Activated T-helper 17 cell treated with anti-CD3 and anti-CD28 coated beads, Interleukin-2, amount 50 U/mL, for 72 hours (primary cell): ENCODE measurements at regions not wholly inside any gene's neighbourhood (a gene's known extent, or its start where the extent isn't known, plus 50 kb on each side); places are given as distances from the start of the nearest gene placed in this dataset.

Experiments
- ATAC-seq: fragments of 150-1000 bp; cut with Tn5 transposase; replicated peaks from 2 replicates; pipeline ENCODE4 v1.10.0; 2021; ENCODE audit warnings: mild to moderate bottlenecking, moderate library complexity
- H3K27ac Mint-ChIP-seq: one replicate; pipeline ENCODE4 v1.8.0; 2022; ENCODE audit warnings: mixed read lengths
- H3K27me3 Mint-ChIP-seq: one replicate; pipeline ENCODE4 v1.8.0; 2022; ENCODE audit warnings: mixed read lengths
- H3K36me3 Mint-ChIP-seq: one replicate; pipeline ENCODE4 v1.8.0; 2022; ENCODE audit warnings: low read depth, mild to moderate bottlenecking, mixed read lengths
- H3K4me1 Mint-ChIP-seq: one replicate; pipeline ENCODE4 v1.8.0; 2022; ENCODE audit warnings: mixed read lengths
- H3K4me3 Mint-ChIP-seq: one replicate; pipeline ENCODE4 v1.8.0; 2022; ENCODE audit warnings: mild to moderate bottlenecking, mixed read lengths
- H3K9me3 Mint-ChIP-seq: one replicate; pipeline ENCODE4 v1.8.0; 2022; ENCODE audit warnings: mixed read lengths

DNA sequence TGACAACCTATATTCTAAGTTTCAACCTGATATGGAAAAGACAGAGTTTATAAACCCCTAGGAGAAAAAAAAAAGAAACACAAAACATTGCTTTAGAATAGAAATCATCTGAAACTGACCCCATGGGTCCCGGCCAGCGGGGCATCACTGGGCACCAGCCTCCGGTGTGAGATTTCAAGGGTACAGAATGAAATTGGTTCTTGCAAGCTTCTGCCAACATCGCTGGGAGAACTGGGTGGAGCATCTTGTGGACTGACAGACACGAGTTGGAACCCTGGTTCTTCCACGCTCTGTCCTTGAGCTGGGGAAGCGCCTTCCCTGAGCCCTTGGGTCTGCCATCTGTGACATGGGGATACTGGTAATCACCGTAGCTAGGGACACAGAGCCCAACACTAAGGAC, 173.6 kb downstream of the PHETA1 start:
- H3K4me3 Mint-ChIP-seq, result no peak overlapping the region
- H3K27me3 Mint-ChIP-seq, result peaks cover 15% of the 10 kb centered on the region
- no peaks in the 10 kb centered on the region for H3K9me3 Mint-ChIP-seq
- no peak overlapping the region for H3K27ac Mint-ChIP-seq
- no peaks in the 10 kb centered on the region for H3K4me1 Mint-ChIP-seq
- no peaks in the 10 kb centered on the region for H3K36me3 Mint-ChIP-seq
- ATAC-seq, result no peak

DNA sequence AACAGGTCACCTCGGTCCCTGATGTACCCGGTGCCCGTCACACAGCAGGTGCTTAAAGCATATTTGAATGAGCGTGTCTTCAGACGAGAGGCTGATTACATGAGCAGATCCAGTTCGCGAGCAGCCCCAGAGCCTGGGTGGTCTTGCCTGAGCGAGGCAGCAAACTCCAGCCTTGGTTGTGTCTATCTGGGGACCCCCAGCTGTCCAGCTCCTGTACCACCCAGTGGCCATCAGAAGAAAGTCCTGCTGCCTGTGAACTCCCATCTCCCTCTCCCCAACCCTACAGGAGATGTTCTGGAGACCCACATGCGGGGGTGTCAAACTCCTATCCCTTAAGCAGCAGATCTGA, 174.2 kb downstream of the PHETA1 start:
- Mint-ChIP-seq H3K9me3 (no peaks in the 10 kb centered on the region), H3K27ac (no peak overlapping the region), H3K4me3 (no peak overlapping the region), H3K4me1 (no peaks in the 10 kb centered on the region), H3K27me3 (peaks cover 17% of the 10 kb centered on the region), H3K36me3 (no peaks in the 10 kb centered on the region)
- no peak for ATAC-seq

DNA sequence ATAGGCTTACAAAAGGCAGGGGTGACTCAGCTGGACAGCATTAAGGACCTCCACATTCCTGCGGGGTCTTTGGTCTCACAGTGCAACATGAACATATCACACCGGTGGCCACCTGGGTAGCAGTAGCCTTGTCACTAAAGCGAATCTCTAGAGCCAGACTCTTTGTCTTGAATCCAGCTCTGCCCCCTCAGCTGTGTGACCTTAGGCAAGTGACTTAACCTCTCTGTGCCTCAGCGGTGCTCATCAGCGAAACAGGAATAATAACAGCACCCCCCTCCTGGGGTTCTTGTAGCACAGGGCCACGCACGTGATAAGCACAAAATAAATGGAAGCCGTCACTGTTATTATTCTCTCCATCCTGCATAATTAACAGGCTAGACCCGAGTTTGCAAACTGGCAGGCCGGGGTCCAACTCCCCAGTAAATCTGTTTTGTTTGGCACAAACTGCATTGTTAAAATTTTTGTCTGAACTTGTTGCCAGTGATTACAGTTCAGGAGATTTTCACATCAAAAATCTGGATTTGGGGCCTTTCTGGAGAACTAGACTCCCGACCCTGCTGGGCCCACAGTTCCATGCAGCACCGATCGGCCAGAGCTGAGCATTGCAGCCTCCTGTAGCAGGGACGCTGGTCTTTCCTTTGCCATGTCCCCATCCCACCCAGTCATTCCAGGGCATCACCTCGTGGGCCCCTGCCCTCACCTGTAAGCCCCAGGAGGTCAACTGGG, 174.8 kb downstream of the PHETA1 start:
- H3K27ac Mint-ChIP-seq, result no peak overlapping the region
- no peak for ATAC-seq
- H3K4me3 Mint-ChIP-seq, result no peak overlapping the region
- no peaks in the 10 kb centered on the region for H3K36me3 Mint-ChIP-seq
- H3K4me1 Mint-ChIP-seq, result no peaks in the 10 kb centered on the region
- peaks cover 14% of the 10 kb centered on the region for H3K27me3 Mint-ChIP-seq
- H3K9me3 Mint-ChIP-seq, result no peaks in the 10 kb centered on the region

DNA sequence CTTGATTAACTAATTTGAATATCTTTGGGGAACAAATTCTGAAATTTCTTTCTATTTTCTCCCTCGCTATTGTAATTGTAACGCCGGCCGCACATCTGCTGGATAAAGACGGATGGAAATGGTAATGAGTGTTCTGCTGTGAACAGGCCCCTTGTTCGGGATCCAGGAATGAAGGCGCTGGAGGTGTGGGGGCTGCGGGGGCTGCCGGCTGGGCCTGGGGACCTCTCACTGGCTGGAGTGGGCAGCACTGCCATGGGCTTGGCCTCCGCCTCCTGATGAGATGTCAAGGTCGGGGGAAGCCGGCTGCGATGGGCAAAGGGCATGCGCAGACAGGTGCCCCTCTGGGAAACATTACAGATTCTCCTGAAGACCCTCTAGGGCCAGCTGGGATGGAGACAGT, 175.4 kb downstream of the PHETA1 start:
- no peak overlapping the region for H3K27ac Mint-ChIP-seq
- H3K27me3 Mint-ChIP-seq, result peaks cover 16% of the 10 kb centered on the region
- H3K9me3 Mint-ChIP-seq, result no peaks in the 10 kb centered on the region
- no peaks in the 10 kb centered on the region for H3K4me1 Mint-ChIP-seq
- no peak for ATAC-seq
- H3K36me3 Mint-ChIP-seq, result no peaks in the 10 kb centered on the region
- no peak overlapping the region for H3K4me3 Mint-ChIP-seq

DNA sequence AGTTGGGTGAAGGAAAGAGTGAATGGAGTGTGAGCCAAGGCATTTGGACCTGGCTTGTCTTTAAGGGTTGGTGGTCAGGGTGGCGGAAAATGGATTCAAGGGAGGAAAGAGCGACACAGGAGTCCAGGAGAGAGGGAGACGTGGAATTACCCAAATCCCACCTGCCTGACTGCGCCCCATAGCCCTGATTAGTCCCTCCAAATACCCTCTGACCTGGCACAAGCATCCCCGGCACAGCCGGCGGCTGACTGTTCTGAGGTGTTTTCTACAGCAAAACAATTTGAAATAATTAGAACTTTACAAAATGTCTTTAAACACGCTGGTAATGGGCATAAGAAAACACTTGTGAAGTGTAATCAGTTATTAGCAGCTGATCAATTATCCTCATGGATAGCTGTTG, 175.8 kb downstream of the PHETA1 start:
- no peak overlapping the region for H3K4me3 Mint-ChIP-seq
- H3K36me3 Mint-ChIP-seq, result no peaks in the 10 kb centered on the region
- H3K27me3 Mint-ChIP-seq, result peaks cover 21% of the 10 kb centered on the region
- no peak for ATAC-seq
- no peak overlapping the region for H3K27ac Mint-ChIP-seq
- no peaks in the 10 kb centered on the region for H3K4me1 Mint-ChIP-seq
- no peaks in the 10 kb centered on the region for H3K9me3 Mint-ChIP-seq

DNA sequence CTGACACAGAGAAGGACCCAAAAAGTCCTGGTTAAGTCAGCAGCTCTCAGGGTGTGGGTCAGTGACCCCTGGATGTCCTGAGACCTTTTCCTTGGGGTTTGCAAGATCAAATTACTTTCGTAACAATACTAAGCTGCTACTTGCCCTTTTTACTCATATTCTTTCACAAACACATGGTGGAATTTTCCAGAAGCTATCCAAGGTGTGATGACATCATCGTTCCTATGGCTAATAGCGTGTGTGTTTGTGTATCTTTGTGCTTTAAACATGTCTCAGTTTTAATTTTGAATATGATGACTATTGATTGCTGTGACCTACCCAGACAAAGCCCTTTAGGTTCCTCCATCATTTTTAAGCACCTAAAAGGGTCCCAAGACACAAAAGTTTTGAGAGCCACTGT, 176.2 kb downstream of the PHETA1 start:
- Mint-ChIP-seq H3K27ac (no peak overlapping the region), H3K9me3 (no peaks in the 10 kb centered on the region), H3K4me1 (no peaks in the 10 kb centered on the region), H3K4me3 (no peak overlapping the region), H3K27me3 (peaks cover 23% of the 10 kb centered on the region), H3K36me3 (no peaks in the 10 kb centered on the region)
- no peak for ATAC-seq

DNA sequence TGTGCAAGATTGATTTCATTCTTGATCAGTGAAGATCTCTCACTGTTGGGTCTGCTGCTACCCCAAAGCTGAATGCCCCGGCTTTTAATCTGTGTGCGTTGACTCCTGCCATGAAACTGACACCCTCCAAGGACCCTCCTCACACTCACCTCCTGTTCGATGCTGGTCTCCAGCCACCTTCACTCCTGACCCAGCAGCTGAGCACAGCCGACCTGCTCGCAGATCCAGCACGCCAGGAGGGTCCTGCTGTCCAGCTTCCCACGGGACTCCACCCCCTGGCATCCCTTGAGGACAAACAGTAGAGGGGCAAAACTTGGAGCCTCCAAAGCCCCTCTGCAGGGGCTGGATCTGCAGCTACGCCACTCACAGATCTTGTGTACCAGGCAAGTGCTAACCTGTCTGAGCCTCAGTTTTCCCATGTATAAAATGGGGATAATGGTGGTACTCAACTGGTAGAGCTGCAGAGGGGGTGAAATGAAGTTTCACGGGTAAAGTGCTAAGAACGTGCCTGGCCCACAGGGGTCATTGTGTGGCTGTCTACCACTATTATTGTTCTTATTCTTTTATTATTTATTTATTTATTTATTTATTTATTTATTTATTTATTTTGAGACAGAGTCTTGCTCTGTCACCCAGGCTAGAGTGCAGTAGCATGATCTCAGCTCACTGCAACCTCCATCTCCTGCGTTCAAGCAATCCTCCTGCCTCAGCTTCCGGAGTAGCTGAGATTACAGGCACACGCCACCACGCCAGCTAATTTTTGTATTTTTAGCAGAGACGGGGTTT, 178.0 kb downstream of the PHETA1 start:
- Mint-ChIP-seq H3K27ac (no peak overlapping the region), H3K27me3 (peaks cover 23% of the 10 kb centered on the region), H3K9me3 (no peaks in the 10 kb centered on the region), H3K36me3 (no peaks in the 10 kb centered on the region), H3K4me3 (no peak overlapping the region), H3K4me1 (no peaks in the 10 kb centered on the region)
- ATAC-seq, result no peak

DNA sequence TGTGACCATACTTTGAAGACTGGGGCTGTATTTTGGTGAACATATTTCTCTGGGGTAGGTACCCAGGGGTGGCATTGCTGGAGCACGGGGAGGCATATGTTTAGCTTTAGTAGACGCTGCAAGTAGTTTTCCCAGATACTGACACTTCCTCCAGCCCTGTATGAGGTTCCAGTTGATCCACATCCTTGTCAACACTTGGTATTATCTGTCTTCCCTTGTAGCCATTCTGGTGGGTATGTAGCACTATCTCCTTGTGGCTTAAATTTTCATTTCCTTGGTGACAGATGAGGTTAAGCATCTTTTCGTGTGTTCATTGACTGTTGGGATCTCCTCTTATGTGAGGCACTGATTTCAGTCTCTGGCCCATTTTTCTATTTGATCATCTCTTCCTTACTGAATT, 179.1 kb downstream of the PHETA1 start:
- ATAC-seq, result no peak
- no peak overlapping the region for H3K4me3 Mint-ChIP-seq
- peaks cover 23% of the 10 kb centered on the region for H3K27me3 Mint-ChIP-seq
- no peaks in the 10 kb centered on the region for H3K4me1 Mint-ChIP-seq
- H3K9me3 Mint-ChIP-seq, result no peaks in the 10 kb centered on the region
- no peaks in the 10 kb centered on the region for H3K36me3 Mint-ChIP-seq
- no peak overlapping the region for H3K27ac Mint-ChIP-seq

DNA sequence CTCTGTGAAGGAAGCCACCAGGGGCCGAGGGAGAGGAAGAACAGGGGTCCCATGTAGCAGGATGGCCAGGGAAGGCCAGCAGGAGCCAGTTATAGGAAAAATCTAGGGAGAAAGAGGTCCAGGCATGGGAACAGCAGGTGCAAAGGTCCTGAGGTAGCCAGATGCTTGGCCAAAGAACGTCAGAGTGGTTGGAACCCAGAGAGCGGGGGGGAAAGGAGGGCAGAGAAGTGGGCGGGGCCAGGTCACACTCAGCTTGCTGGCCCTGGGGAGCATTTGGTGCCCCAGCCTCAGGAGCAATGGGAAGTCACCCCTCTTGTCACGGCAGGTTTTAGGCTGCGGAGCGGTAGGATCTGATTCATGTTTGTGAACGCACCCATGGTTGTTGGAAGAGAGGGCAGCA, 180.5 kb downstream of the PHETA1 start:
- ATAC-seq, result no peak
- Mint-ChIP-seq H3K4me1 (no peaks in the 10 kb centered on the region), H3K27me3 (peaks cover 23% of the 10 kb centered on the region), H3K36me3 (no peaks in the 10 kb centered on the region), H3K4me3 (no peak overlapping the region), H3K27ac (no peak overlapping the region), H3K9me3 (no peaks in the 10 kb centered on the region)

DNA sequence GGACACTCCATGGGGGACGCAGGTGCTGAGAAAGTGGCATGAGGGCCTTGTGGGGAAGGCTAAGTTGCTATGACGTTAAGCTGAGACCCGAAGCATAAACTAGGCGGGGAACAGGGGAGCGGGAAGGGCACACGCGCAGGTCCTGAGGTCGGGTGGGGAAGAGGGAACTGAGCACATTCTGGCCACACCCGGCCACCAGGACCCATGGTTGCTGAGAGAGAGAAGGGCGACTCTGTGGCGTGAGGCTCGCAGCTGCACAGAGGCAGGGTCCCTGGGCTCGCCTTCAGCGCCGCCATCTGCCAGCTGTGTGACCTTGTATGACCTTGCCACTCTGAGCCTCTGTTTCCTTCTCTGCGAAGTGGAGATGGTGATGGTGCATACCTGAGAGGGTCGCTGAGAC, 182.5 kb downstream of the PHETA1 start:
- Mint-ChIP-seq H3K27me3 (peaks cover 17% of the 10 kb centered on the region), H3K36me3 (no peaks in the 10 kb centered on the region), H3K4me1 (no peaks in the 10 kb centered on the region), H3K27ac (no peak overlapping the region), H3K4me3 (no peak overlapping the region), H3K9me3 (no peaks in the 10 kb centered on the region)
- ATAC-seq, result no peak

DNA sequence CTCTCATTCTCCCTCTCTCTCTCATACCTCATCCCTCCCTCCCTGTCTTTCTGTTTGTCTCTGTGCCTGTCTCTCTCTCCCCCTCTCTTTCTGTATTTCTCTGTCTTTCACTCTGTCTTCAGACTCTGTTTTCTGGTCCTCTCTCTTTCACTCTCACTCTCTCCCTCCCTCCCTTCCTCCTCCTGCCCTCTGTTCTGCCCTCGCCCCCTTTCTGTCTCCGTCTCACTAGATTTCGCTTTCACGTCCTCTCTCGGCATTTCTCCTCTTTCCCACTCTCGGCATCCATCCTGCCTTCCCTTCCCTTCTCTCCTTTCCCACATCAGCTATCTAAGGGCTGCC, 183.0 kb downstream of the PHETA1 start:
- ATAC-seq, result no peak
- Mint-ChIP-seq H3K27me3 (peaks cover 20% of the 10 kb centered on the region), H3K4me1 (no peaks in the 10 kb centered on the region), H3K4me3 (no peak overlapping the region), H3K36me3 (no peaks in the 10 kb centered on the region), H3K9me3 (no peaks in the 10 kb centered on the region), H3K27ac (no peak overlapping the region)

DNA sequence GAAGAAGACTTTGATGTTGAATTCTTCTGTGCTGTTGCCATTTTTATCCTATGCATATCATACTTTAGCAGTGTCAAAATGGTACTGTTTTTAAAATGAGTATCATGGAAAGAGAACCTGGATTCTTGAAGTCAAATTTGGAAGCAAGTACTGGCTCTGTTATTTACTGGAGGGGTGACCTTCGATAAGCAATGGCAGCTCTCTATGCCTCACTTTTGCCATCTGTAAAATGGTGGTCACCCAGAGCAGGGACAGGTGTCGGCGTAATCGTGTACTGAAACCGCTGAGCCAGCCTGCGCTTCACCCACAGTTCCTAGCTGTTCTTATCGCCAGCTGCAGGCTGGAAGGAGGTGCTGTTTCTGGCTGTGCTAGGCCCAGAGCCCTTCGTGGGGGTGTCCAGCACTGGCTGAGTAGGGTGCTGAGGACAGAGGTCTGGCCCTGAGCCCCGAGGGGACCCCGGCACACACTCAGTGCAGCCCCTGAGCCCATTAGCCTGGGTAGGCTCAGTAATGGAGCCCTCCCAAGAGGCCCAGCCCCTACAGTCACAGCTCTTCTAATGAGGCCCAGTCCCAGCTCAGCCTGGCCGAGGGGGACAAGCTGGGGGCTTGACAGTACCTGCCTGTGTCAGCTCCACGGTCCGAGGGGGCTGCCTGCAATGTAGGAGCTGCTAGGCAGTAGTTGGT, 183.5 kb downstream of the PHETA1 start:
- H3K27me3 Mint-ChIP-seq, result peaks cover 21% of the 10 kb centered on the region
- no peak for ATAC-seq
- no peaks in the 10 kb centered on the region for H3K9me3 Mint-ChIP-seq
- H3K36me3 Mint-ChIP-seq, result no peaks in the 10 kb centered on the region
- no peaks in the 10 kb centered on the region for H3K4me1 Mint-ChIP-seq
- no peak overlapping the region for H3K27ac Mint-ChIP-seq
- H3K4me3 Mint-ChIP-seq, result no peak overlapping the region

DNA sequence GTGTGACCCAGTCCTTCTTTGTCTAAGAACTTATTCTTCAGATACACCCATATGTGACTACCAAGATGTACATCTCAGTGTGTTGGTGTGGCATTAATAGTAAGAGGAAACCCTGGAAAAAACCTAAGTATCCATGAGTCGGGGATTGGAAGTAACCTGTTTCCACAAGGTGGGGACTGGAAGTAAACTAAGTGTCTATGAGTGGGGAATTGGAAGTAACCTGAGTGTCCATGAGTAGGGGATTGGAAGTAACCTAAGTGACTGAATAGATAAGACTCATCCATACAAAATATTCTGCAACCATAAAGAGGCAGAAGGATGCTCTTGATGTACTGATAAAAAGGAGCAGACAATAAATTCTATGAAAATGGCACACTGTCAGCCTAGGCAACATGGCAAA, 184.7 kb downstream of the PHETA1 start:
- H3K4me1 Mint-ChIP-seq, result no peaks in the 10 kb centered on the region
- H3K27ac Mint-ChIP-seq, result no peak overlapping the region
- no peak overlapping the region for H3K4me3 Mint-ChIP-seq
- peaks cover 25% of the 10 kb centered on the region for H3K27me3 Mint-ChIP-seq
- no peaks in the 10 kb centered on the region for H3K36me3 Mint-ChIP-seq
- no peak for ATAC-seq
- no peaks in the 10 kb centered on the region for H3K9me3 Mint-ChIP-seq

DNA sequence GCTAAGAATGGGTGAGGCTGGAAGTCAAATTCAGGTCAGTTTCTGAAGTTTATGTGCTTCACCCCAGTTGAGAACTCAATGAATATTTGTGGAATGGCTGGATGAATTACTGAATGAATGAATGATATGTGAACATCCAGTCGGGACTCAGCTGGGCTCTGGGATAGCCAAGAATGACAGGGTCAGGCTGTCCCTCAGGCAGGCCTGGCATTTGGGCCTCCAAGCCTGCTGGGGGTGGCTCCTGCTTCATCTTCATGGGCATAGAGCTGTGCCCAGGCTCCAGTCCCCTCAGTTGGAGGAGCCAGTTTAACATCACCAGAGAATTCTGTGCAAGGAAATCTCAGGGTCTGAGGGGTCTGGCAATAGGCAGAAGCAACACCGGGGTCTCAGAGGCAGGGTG, 185.8 kb downstream of the PHETA1 start:
- H3K27ac Mint-ChIP-seq, result no peak overlapping the region
- ATAC-seq, result no peak
- H3K4me1 Mint-ChIP-seq, result no peaks in the 10 kb centered on the region
- H3K9me3 Mint-ChIP-seq, result no peaks in the 10 kb centered on the region
- H3K36me3 Mint-ChIP-seq, result no peaks in the 10 kb centered on the region
- peaks cover 24% of the 10 kb centered on the region for H3K27me3 Mint-ChIP-seq
- H3K4me3 Mint-ChIP-seq, result no peak overlapping the region

DNA sequence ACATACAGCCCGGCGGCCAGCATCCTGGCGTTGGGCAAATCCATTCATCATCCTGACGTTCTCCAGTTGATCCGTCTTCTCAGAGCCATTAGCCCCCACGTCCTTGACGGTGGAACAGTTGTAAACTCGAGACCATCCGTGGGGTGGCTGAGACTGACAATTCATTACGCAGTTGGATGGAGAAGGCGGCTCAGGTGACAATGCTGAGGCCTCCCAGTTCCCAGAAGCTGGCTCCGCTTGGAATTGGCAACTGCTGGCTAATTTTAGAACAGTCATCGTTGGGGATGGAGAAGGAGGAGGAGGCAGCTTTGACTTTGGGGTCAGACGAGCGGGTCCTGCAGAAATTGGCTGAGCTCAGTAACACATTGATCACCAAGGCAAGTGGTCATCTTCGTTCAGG, 186.5 kb downstream of the PHETA1 start:
- ATAC-seq, result no peak
- H3K27ac Mint-ChIP-seq, result no peak overlapping the region
- H3K9me3 Mint-ChIP-seq, result no peaks in the 10 kb centered on the region
- no peaks in the 10 kb centered on the region for H3K4me1 Mint-ChIP-seq
- H3K27me3 Mint-ChIP-seq, result peaks cover 22% of the 10 kb centered on the region
- no peak overlapping the region for H3K4me3 Mint-ChIP-seq
- H3K36me3 Mint-ChIP-seq, result no peaks in the 10 kb centered on the region
